Body of pancreas (tissue), 4 donors: ENCODE measurements at regions not wholly inside any gene's neighbourhood (a gene's known extent, or its start where the extent isn't known, plus 50 kb on each side); places are given as distances from the start of the nearest gene placed in this dataset.
"Not testable (repeated sequence)": the region's sequence is repeated elsewhere in the genome, so short reads cannot be mapped to it uniquely, and the experiment has no call there.

Experiments used
- ATAC-seq: fragments of 150-250 bp; one replicate; pipeline ENCODE4 v1.9.1; 2016
- DNase-seq, 4 donors: peaks; one replicate each; pipeline ENCODE4 v3.0.0-alpha.2; 2019
- H3K27ac ChIP-seq, 4 donors: fragments of 200-600 bp; sonication (generic); 1 replicate in 3 of 4; 2 replicates in 1 of 4; pipeline versions ENCODE4 v1.5.1 to v1.6.1; 2016 to 2019; ENCODE audit warnings: mild to moderate bottlenecking in 1 of 4, mixed read lengths in 1 of 4, moderate library complexity in 1 of 4
- H3K27me3 ChIP-seq, 2 donors: fragments of 200-600 bp; sonication (generic); one replicate each; pipeline ENCODE4 v1.6.0; 2016; ENCODE audit warnings: mild to moderate bottlenecking in 1 of 2
- H3K36me3 ChIP-seq, 2 donors: fragments of 200-600 bp; sonication (generic); replicated peaks in 1 of 2; 2 replicates each; pipeline ENCODE4 v1.5.1; 2016; ENCODE audit warnings: low read depth in 2 of 2; ENCODE audit not compliant: insufficient read depth in 1 of 2
- H3K4me1 ChIP-seq: fragments of 200-600 bp; sonication (generic); one replicate; pipeline ENCODE4 v1.6.0; 2016
- H3K4me3 ChIP-seq, 2 donors: fragments of 200-600 bp; sonication (generic); 1 replicate in 1 of 2; 2 replicates in 1 of 2; pipeline ENCODE4 v1.5.1; 2016 to 2019
- H3K9me3 ChIP-seq, 3 donors: fragments of 200-600 bp; sonication (generic); 1 replicate in 2 of 3; 2 replicates in 1 of 3; pipeline ENCODE4 v1.5.1; 2016
- CTCF ChIP-seq, 7 experiments: fragments of 450-650 bp in 4 of 7; fragments of 200-600 bp in 3 of 7; sonication (generic) in 3 of 7; IDR thresholded peaks; one replicate each; pipeline ENCODE4 v1.5.1; 2016 to 2019; ENCODE audit warnings: antibody characterized with exemption in 7 of 7
- POLR2A ChIP-seq, 3 donors: fragments of 450-650 bp; IDR thresholded peaks; one replicate each; pipeline ENCODE4 v1.6.1; 2016; ENCODE audit warnings: antibody characterized with exemption in 3 of 3, mild to moderate bottlenecking in 2 of 3
- WGBS, 2 donors: methylation state at CpG; one replicate each; pipeline ENCODE4 v1.1.5; 2017; 5-methylcytosine and 5-hydroxymethylcytosine counted together
- intact Hi-C: fragments of 100-400 bp; cut with DNase I; formaldehyde crosslinking; loops from one replicate; pipeline ENCODE4 v1.15.1; 2023

GRCh38 chr1:178665579-178665978, 59.5 kb upstream of the RALGPS2 start:
- H3K27me3 ChIP-seq: no peaks in the 10 kb centered on the region
- DNase-seq: no peak

DNA sequence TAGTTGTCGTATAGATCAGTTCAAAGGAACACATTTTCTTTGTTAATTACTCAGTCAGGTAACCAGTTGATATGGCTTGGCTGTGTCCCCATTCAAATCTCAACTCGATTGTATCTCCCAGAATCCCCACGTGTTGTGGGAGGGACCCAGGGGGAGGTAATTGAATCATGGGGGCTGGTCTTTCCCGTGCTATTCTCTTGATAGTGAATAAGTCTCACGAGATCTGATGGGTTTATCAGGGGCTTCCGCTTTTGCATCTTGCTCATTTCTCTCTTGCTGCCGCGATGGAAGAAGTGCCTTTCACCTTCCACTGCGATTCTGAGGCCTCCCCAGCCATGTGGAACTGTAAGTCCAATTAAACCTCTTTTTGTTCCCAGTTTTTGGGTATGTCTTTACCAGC, 58.2 kb upstream of the RALGPS2 start:
- H3K27ac ChIP-seq, DNase-seq, H3K27me3 ChIP-seq, H3K36me3 ChIP-seq, H3K4me1 ChIP-seq, intact Hi-C loops, H3K4me3 ChIP-seq, H3K9me3 ChIP-seq, ATAC-seq: not testable (repeated sequence)
- WGBS, 2 donors: 69 to 71% methylated on average over 9 of the region's 9 CpGs

More at GRCh38 chr1:178665579-178665978, 59.5 kb upstream of the RALGPS2 start:
- Histone ChIP-seq H3K27ac (no peak overlapping the region), H3K4me3 (no peak overlapping the region), H3K36me3 (no peaks in the 10 kb centered on the region), H3K4me1 (no peaks in the 10 kb centered on the region), H3K9me3 (no peaks in the 10 kb centered on the region)
- ATAC-seq: no peak
- 72 to 85% methylated on average over 1 of the region's 1 CpG for WGBS, 2 donors
- intact Hi-C loops: no loop called here
- TF ChIP-seq POLR2A (IDR thresholded peaks at IDR 0.05): no peak
- TF ChIP-seq CTCF (IDR thresholded peaks at IDR 0.05): no peak

DNA sequence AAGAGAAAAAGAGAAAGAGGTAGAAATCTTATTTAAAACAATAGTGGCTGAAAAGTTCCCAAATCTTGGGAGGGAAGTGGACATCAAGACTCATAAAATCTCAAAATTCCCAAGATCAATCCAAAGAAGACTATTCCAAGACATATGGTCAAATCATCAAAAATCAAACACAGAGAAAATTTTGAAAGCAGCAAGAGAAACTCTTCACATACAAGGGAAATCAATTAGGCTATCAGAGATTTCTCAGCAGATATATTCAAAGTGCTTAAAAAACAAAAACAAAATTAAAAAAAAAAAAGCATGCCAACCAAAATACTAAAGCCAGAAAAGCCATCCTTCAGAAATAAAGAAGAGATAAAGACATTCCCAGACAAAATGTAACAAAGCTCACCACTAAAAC, 52.6 kb upstream of the RALGPS2 start:
- Histone ChIP-seq H3K4me3 (no peak overlapping the region), H3K27me3 (no peaks in the 10 kb centered on the region), H3K36me3 (no peaks in the 10 kb centered on the region), H3K9me3 (peaks cover 0 to 8% (median 0%) of the 10 kb centered on the region in 3 donors), H3K27ac (no peak overlapping the region), H3K4me1 (no peaks in the 10 kb centered on the region)
- ATAC-seq (no peak), DNase-seq (no peak)
- intact Hi-C loops: no loop called here
- TF ChIP-seq POLR2A (IDR thresholded peaks at IDR 0.05) (no peak), CTCF (IDR thresholded peaks at IDR 0.05) (no peak)

DNA sequence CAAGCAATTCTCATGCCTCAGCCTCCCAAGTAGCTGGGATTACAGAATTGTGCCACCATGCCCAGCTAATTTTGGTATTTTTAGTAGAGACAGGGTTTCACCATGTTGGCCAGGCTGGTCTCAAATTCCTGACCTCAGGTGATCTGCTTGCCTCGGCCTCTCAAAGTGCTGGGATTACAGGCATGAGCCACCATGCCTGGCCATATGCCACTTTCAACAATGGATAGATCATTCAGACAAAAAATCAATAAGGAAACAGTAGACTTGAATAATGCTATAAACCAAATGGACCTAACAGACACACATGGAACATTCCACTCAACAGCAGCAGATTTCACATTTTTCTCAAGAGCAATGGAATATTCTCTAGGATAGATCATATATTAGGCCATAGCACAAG, 50.5 kb upstream of the RALGPS2 start:
- DNase-seq (peak; percentile 16 to 42 (median 34)), ATAC-seq (peak; percentile 50)
- H3K27me3 ChIP-seq, H3K27ac ChIP-seq, H3K4me1 ChIP-seq, H3K4me3 ChIP-seq, intact Hi-C loops, H3K9me3 ChIP-seq, H3K36me3 ChIP-seq: not testable (repeated sequence)
- 20 to 33% methylated on average over 1 of the region's 1 CpG for WGBS, 2 donors
